ENCODE measurements at regions not wholly inside any gene's neighbourhood (a gene's known extent, or its start where the extent isn't known, plus 50 kb on each side); places are given as distances from the start of the nearest gene placed in this dataset.
"Not testable (repeated sequence)": the region's sequence is repeated elsewhere in the genome, so short reads cannot be mapped to it uniquely, and the experiment has no call there.

GRCh38 chrX:74187211-74187610, 116.8 kb upstream of the ZCCHC13 start:
- H3K4me3 ChIP-seq (ENCODE audit: low read depth, low read length), result no peak overlapping the region
- TF ChIP-seq CTCF (IDR thresholded peaks at IDR 0.05; ENCODE audit: borderline replicate concordance, insufficient read depth, low read depth, low read length), result no peak

GRCh38 chrX:74183047-74183446, 120.9 kb upstream of the ZCCHC13 start:
- not testable (repeated sequence) for H3K4me3 ChIP-seq (ENCODE audit: low read depth, low read length)

DNA sequence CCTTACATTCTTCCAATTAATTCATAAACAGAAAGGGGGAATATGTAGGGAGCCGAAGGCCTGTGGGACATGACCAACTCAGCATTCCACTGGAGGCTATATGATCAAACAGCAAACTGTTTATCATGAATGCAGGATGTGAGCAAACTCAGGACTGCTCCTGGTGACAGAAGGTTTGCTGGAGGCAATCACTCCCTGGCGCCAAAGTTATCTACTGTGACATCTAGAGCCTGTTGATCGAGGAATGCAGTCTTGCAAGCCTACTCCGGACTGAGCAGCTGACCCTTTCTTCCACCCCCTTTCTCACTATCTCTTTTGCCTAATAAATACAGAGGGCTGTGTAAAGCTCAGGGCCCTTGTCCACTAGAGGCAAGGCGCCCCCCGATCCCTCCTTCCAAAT, 122.0 kb upstream of the ZCCHC13 start:
- not testable (repeated sequence) for H3K4me3 ChIP-seq (ENCODE audit: low read depth, low read length)

DNA sequence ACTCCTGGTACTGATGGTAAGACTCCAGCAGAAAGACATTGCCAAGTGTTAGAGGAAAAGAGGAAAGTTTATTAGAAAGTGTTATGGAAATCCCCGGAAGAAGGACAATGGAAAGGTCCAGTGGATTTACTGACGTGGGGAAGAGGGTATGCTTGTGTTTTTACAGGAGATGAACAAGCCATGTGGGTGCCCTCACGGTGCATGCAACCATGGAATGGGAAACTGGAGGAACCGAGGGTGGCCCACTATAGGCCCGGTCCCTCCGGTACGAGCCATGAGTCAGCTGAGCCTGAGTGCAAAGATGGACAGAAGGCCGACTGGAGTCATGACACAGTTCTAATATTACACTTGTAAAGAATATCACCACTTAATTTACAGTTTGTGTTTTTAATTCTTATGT, 123.3 kb upstream of the ZCCHC13 start:
- TF ChIP-seq CTCF (IDR thresholded peaks at IDR 0.05; ENCODE audit: borderline replicate concordance, insufficient read depth, low read depth, low read length), result no peak
- no peak overlapping the region for H3K4me3 ChIP-seq (ENCODE audit: low read depth, low read length)

GRCh38 chrX:74179990-74180389, 124.0 kb upstream of the ZCCHC13 start:
- H3K4me3 ChIP-seq (ENCODE audit: low read depth, low read length), result no peak overlapping the region
- no peak for TF ChIP-seq CTCF (IDR thresholded peaks at IDR 0.05; ENCODE audit: borderline replicate concordance, insufficient read depth, low read depth, low read length)

GRCh38 chrX:74179499-74179898, 124.5 kb upstream of the ZCCHC13 start:
- H3K4me3 ChIP-seq (ENCODE audit: low read depth, low read length), result no peak overlapping the region

DNA sequence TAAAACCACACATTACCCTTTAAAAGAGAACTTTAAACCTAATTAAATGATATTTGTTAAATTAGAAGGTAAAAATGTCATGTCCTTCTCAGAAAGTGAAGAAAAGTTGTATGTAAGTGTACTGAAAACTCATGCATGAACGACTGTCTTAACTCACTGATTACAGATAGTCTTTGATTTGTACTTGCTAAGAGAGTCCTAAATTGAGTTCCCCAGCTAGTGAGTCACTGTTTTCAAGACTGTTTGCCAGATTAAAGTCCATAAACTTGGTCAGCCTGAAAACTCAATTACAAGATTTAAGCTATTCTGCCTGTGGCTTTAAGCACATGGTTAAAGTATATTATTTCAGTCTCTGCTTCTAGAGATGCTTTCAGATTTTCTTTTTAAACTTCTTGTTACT, 124.9 kb upstream of the ZCCHC13 start:
- H3K4me3 ChIP-seq (ENCODE audit: low read depth, low read length), result no peak overlapping the region
- TF ChIP-seq CTCF (IDR thresholded peaks at IDR 0.05; ENCODE audit: borderline replicate concordance, insufficient read depth, low read depth, low read length), result no peak

More at GRCh38 chrX:74179499-74179898, 124.5 kb upstream of the ZCCHC13 start:
- no peak for TF ChIP-seq CTCF (IDR thresholded peaks at IDR 0.05; ENCODE audit: borderline replicate concordance, insufficient read depth, low read depth, low read length)

DNA sequence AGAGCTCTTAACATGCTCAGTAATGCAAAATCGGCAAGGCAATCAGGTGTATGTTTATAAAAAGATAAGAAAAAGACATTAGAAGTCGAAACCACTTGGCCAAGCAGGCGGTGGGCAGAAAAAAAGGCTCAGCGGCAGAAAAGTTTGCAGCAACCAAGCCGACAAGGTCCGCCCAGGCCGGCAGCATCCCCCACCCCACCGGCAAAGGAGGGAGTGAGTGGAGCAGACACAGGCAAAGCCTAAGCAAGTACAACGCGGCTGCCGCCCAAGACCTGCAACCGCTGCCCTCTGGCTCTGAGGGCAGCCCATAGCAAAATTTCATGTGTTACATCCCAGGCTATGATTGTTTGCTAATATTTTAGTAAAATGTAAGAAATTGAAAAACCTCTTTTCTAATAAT, 125.4 kb upstream of the ZCCHC13 start:
- H3K4me3 ChIP-seq (ENCODE audit: low read depth, low read length), result no peak overlapping the region
- TF ChIP-seq CTCF (IDR thresholded peaks at IDR 0.05; ENCODE audit: borderline replicate concordance, insufficient read depth, low read depth, low read length), result no peak

Measured in GM12875 (cell line).